GM23248 (cell line): ENCODE measurements at regions not wholly inside any gene's neighbourhood (a gene's known extent, or its start where the extent isn't known, plus 50 kb on each side); places are given as distances from the start of the nearest gene placed in this dataset.

ENCODE experiments used
- EZH2 ChIP-seq: fragments of 200-600 bp; sonication (generic); IDR thresholded peaks from 2 replicates; pipeline ENCODE4 v1.6.1; 2018; ENCODE audit warnings: antibody characterized with exemption, mild to moderate bottlenecking; ENCODE audit not compliant: insufficient read depth, poor library complexity, severe bottlenecking
- EZH2phosphoT487 ChIP-seq: fragments of 200-600 bp; sonication (generic); IDR thresholded peaks from 2 replicates; pipeline ENCODE4 v1.6.1; 2018; ENCODE audit warnings: antibody characterized with exemption, moderate library complexity, mild to moderate bottlenecking, low read depth; ENCODE audit not compliant: insufficient read depth

- TF ChIP-seq EZH2 (no peak), EZH2phosphoT487 (no peak)
These were observed 539.1 kb upstream of the JAG1 start for GRCh38 chr20:11212902-11213301.
